CD4-positive, alpha-beta T cell (primary cell): ENCODE measurements at regions not wholly inside any gene's neighbourhood (a gene's known extent, or its start where the extent isn't known, plus 50 kb on each side); places are given as distances from the start of the nearest gene placed in this dataset.
"Not testable (repeated sequence)": the region's sequence is repeated elsewhere in the genome, so short reads cannot be mapped to it uniquely, and the experiment has no call there.

Source experiments
- ATAC-seq: fragments of 200-7000 bp; cut with Tn5 transposase; one replicate; pipeline ENCODE4 v1.10.0; 2022; ENCODE audit warnings: mild to moderate bottlenecking; ENCODE audit not compliant: poor library complexity
- CTCF ChIA-PET: fragments of 350-600 bp; sonication (Branson Sonifier 250); formaldehyde crosslinking; loops from one replicate; lab custom pipeline; 2021; ENCODE audit warnings: antibody characterized with exemption, inconsistent platforms; lab: Charles Lee
- POLR2A ChIA-PET: fragments of 350-600 bp; sonication (Branson Sonifier 250); formaldehyde crosslinking; loops from one replicate; lab custom pipeline; 2021; ENCODE audit warnings: antibody characterized with exemption, inconsistent platforms; lab: Charles Lee
- DNase-seq, 14 experiments: peaks; one replicate each; pipeline ENCODE4 v3.0.0-alpha.2; 2013 to 2020; ENCODE audit warnings: mixed read lengths in 2 of 14
- H3K27ac ChIP-seq, 2 donors: one replicate each; pipeline versions ENCODE4 v1.5.1 to v1.7.0; 2013; ENCODE audit warnings: low read length in 2 of 2, low read depth in 1 of 2, mild to moderate bottlenecking in 1 of 2
- H3K27me3 ChIP-seq, 2 experiments: 1 replicate in 1 of 2; 2 replicates in 1 of 2; pipeline versions ENCODE4 v1.6.1 to v1.7.0; 2013; ENCODE audit warnings: low read length in 2 of 2, control low read depth in 1 of 2, mild to moderate bottlenecking in 1 of 2, moderate library complexity in 1 of 2; ENCODE audit not compliant: insufficient read depth in 2 of 2, control insufficient read depth in 1 of 2
- H3K36me3 ChIP-seq: one replicate; pipeline ENCODE4 v1.6.1; 2013; ENCODE audit warnings: low read length, control low read depth; ENCODE audit not compliant: insufficient read depth
- H3K4me1 ChIP-seq: one replicate; pipeline ENCODE4 v1.6.1; 2013; ENCODE audit warnings: low read length, control low read depth; ENCODE audit not compliant: insufficient read depth
- H3K4me3 ChIP-seq: one replicate; pipeline ENCODE4 v1.5.1; 2013; ENCODE audit warnings: mild to moderate bottlenecking, low read length, moderate library complexity
- H3K9me3 ChIP-seq, 2 experiments: 1 replicate in 1 of 2; 2 replicates in 1 of 2; pipeline versions ENCODE4 v1.6.1 to v1.7.0; 2013; ENCODE audit warnings: low read length in 2 of 2, mild to moderate bottlenecking in 2 of 2, control low read depth in 1 of 2, moderate library complexity in 1 of 2; ENCODE audit not compliant: control insufficient read depth in 1 of 2, insufficient read depth in 1 of 2
- H3K27ac Mint-ChIP-seq: one replicate; pipeline ENCODE4 v1.8.0; 2020; ENCODE audit warnings: mixed read lengths
- H3K27me3 Mint-ChIP-seq: one replicate; pipeline ENCODE4 v1.8.0; 2021; ENCODE audit warnings: mixed read lengths
- H3K36me3 Mint-ChIP-seq: one replicate; pipeline ENCODE4 v1.8.0; 2021; ENCODE audit warnings: low read depth, mixed read lengths
- H3K4me1 Mint-ChIP-seq: one replicate; pipeline ENCODE4 v1.8.0; 2021; ENCODE audit warnings: low read depth, mixed read lengths
- H3K4me3 Mint-ChIP-seq: one replicate; pipeline ENCODE4 v1.8.0; 2020; ENCODE audit warnings: mild to moderate bottlenecking, mixed read lengths
- H3K9me3 Mint-ChIP-seq: one replicate; pipeline ENCODE4 v1.8.0; 2020; ENCODE audit warnings: mixed read lengths
- intact Hi-C, 2 experiments: fragments of 100-400 bp; cut with DNase I in 1 of 2; cut with micrococcal nuclease in 1 of 2; formaldehyde crosslinking; loops; one replicate each; pipeline versions ENCODE4 v1.15.1 to v1.9.0; 2023 to 2025; cut with DNase I, micrococcal nuclease
- TF ChIP-seq, protein P1 (sequence below): fragments of 200-600 bp; IDR thresholded peaks from one replicate; pipeline ENCODE4 v1.8.0; 2022; ENCODE audit warnings: antibody characterized with exemption, mild to moderate bottlenecking

DNA sequence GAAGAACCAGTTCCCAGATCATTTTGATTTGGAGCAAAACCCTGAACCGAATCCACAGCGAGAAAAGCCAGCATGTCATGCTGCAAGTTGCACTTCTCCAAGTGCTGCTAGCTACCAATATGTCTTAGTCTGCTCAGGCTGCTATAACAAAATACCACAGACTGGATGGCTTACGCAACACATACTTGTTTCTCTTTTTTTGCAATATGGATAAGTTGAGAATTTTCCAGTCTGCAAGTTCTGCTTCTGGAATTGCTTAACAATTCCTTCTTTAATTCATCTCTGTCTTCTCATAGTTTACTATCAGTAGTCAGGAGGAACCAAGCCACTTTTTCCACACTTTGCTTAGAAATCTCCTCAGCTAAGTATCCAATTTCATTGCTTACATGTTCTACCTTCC lies 105.9 kb upstream of the RBBP8 start:
- ATAC-seq = no peak
- TF ChIP-seq, protein P1, sequence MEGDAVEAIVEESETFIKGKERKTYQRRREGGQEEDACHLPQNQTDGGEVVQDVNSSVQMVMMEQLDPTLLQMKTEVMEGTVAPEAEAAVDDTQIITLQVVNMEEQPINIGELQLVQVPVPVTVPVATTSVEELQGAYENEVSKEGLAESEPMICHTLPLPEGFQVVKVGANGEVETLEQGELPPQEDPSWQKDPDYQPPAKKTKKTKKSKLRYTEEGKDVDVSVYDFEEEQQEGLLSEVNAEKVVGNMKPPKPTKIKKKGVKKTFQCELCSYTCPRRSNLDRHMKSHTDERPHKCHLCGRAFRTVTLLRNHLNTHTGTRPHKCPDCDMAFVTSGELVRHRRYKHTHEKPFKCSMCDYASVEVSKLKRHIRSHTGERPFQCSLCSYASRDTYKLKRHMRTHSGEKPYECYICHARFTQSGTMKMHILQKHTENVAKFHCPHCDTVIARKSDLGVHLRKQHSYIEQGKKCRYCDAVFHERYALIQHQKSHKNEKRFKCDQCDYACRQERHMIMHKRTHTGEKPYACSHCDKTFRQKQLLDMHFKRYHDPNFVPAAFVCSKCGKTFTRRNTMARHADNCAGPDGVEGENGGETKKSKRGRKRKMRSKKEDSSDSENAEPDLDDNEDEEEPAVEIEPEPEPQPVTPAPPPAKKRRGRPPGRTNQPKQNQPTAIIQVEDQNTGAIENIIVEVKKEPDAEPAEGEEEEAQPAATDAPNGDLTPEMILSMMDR = no peak
- Mint-ChIP-seq H3K9me3 (no peaks in the 10 kb centered on the region), H3K27ac (no peak overlapping the region), H3K36me3 (no peaks in the 10 kb centered on the region), H3K4me3 (no peak overlapping the region), H3K27me3 (peaks cover 32% of the 10 kb centered on the region), H3K4me1 (no peaks in the 10 kb centered on the region)
- H3K36me3 ChIP-seq = no peaks in the 10 kb centered on the region
- H3K27ac ChIP-seq = no peak overlapping the region
- no peak for DNase-seq
- no peaks in the 10 kb centered on the region for H3K4me1 ChIP-seq
- intact Hi-C loops = no loop called here
- CTCF ChIA-PET = no interaction called here
- H3K9me3 ChIP-seq = no peaks in the 10 kb centered on the region
- POLR2A ChIA-PET = no interaction called here
- H3K4me3 ChIP-seq = no peak overlapping the region
- peaks cover 0 to 14% of the 10 kb centered on the region in 2 experiments for H3K27me3 ChIP-seq

DNA sequence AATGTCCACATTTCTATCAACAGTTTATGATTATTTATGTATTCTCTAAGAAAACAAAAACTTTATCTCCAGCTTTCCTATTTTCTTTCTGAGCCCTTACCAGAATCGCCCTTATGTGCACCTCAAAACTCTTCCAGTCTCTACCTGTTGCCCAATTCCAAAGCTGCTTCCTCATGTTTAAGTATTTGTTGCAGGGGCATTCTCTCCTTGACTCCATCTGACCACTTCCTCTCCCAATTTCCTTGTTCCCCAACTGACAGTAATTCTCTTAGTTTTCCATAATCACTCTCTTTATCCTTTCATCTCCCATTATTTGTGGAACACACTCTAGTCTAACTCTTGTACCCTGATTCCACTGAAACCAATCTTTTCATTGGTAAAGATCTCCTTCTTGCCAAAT lies 105.4 kb upstream of the RBBP8 start:
- intact Hi-C loops = no loop called here
- POLR2A ChIA-PET = no interaction called here
- ATAC-seq (no peak), DNase-seq (no peak)
- peaks cover 0 to 16% of the 10 kb centered on the region in 2 experiments for H3K27me3 ChIP-seq
- no peaks in the 10 kb centered on the region for H3K9me3 ChIP-seq
- TF ChIP-seq, protein P1 = no peak
- no peaks in the 10 kb centered on the region for H3K4me1 Mint-ChIP-seq
- H3K36me3 Mint-ChIP-seq = no peaks in the 10 kb centered on the region
- H3K9me3 Mint-ChIP-seq = no peaks in the 10 kb centered on the region
- H3K4me3 Mint-ChIP-seq = no peak overlapping the region
- no peak overlapping the region for H3K27ac ChIP-seq
- H3K4me3 ChIP-seq = no peak overlapping the region
- CTCF ChIA-PET = interaction anchor here (0.6 kb wide), 1 partner anchor 12 kb away, joined by 4 read pairs; no protein-coding TSS in a partner anchor
- no peaks in the 10 kb centered on the region for H3K36me3 ChIP-seq
- H3K4me1 ChIP-seq = no peaks in the 10 kb centered on the region
- H3K27ac Mint-ChIP-seq = no peak overlapping the region
- H3K27me3 Mint-ChIP-seq = peaks cover 37% of the 10 kb centered on the region

GRCh38 chr18:22828171-22828570 lies 105.0 kb upstream of the RBBP8 start:
- Histone ChIP-seq H3K36me3 (no peaks in the 10 kb centered on the region), H3K27ac (no peak overlapping the region), H3K4me3 (no peak overlapping the region), H3K4me1 (no peaks in the 10 kb centered on the region), H3K9me3 (no peaks in the 10 kb centered on the region), H3K27me3 (peaks cover 0 to 16% of the 10 kb centered on the region in 2 experiments)
- TF ChIP-seq, protein P1 = no peak
- CTCF ChIA-PET = interaction anchor here (0.6 kb wide), 1 partner anchor 13 kb away, joined by 4 read pairs; no protein-coding TSS in a partner anchor
- POLR2A ChIA-PET = no interaction called here
- Mint-ChIP-seq H3K4me1 (no peaks in the 10 kb centered on the region), H3K27me3 (peaks cover 38% of the 10 kb centered on the region), H3K4me3 (no peak overlapping the region), H3K36me3 (no peaks in the 10 kb centered on the region), H3K9me3 (no peaks in the 10 kb centered on the region), H3K27ac (no peak overlapping the region)
- no peak for DNase-seq
- no peak for ATAC-seq
- intact Hi-C loops = no loop called here

DNA sequence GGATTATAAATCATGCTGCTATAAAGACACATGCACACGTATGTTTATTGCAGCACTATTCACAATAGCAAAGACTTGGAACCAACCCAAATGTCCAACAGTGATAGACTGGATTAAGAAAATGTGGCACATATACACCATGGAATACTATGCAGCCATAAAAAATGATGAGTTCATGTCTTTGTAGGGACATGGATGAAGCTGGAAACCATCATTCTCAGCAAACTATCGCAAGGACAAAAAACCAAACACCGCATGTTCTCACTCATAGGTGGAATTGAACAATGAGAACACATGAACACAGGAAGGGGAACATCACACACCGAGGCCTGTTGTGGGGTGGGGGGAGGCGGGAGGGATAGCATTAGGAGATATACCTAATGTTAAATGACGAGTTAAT lies 104.5 kb upstream of the RBBP8 start:
- H3K9me3 Mint-ChIP-seq, H3K9me3 ChIP-seq, POLR2A ChIA-PET, H3K27ac ChIP-seq, H3K27ac Mint-ChIP-seq, H3K36me3 Mint-ChIP-seq, H3K4me1 ChIP-seq, CTCF ChIA-PET, DNase-seq, H3K36me3 ChIP-seq, ATAC-seq, H3K4me3 Mint-ChIP-seq, intact Hi-C loops, H3K4me1 Mint-ChIP-seq, H3K4me3 ChIP-seq: not testable (repeated sequence)
- peaks cover 42% of the 10 kb centered on the region for H3K27me3 Mint-ChIP-seq
- H3K27me3 ChIP-seq = peaks cover 0 to 16% of the 10 kb centered on the region in 2 experiments
